GM19328 (cell line): ENCODE measurements at regions not wholly inside any gene's neighbourhood (a gene's known extent, or its start where the extent isn't known, plus 50 kb on each side); places are given as distances from the start of the nearest gene placed in this dataset.
"Not testable (repeated sequence)": the region's sequence is repeated elsewhere in the genome, so short reads cannot be mapped to it uniquely, and the experiment has no call there.

Experiments
- ATAC-seq: cut with Tn5 transposase; IDR thresholded peaks from one replicate; pipeline ENCODE4 v1.9.1; 2021; ENCODE audit warnings: mild to moderate bottlenecking, moderate library complexity; ENCODE audit not compliant: unreplicated experiment

- not testable (repeated sequence) for ATAC-seq
These were observed 241.5 kb downstream of the KCNRG start for GRCh38 chr13:50256536-50257321.

DNA sequence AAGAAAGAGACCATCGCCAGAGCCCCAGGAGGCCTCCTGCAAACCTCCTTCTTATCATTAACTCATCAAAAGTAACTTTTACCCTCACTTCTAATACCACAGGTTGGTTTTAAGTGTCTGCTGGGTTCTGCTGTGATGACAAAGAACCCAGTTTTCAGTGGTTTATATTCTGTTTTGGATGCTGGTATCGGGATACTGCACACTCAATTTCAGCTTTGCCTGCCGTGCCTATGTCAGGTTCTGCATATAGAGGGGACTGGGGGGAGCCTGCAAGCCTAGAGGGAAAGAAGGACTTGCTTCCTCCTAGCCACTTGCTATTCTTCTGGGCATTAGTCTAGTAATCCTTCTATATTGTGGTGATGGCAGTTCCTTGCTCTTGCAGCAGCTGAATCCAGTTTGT lies 242.4 kb downstream of the KCNRG start:
- no peak for ATAC-seq

DNA sequence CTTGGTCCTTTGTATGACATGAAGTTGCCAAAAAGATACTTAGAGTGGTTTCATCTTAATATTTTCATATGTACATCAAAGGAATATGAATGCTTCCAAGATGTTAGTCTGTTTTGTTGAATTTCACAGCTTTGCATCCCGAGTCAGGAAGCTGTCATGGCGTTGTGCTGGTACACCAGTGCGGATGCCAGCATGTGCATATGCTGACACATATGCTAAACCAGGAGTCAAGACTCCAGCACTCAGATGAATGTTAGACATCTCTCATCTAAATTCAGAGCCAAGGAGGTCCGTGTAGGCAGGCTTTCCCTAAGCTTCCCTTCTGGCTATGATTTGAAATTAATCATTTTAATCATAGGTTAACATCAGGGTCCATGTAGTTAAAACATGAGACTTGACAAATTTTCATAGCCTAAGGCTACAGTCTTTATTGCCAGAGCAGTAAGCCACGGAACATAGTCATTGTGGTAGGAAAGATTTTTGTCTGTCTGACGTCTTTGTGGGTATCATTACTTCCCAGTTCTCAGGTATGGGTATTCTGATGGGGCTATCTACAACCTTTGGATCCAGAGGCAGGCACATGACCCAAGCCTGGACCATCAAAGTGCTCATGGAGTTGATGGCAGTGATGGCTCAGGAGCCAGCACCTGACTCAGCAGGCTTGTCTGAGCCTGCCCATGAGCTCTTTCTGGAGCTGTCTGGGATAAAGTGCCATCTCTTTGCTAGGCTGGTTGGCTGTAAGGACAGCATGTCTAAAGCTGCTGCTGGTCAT lies 246.1 kb downstream of the KCNRG start:
- ATAC-seq: no peak

- no peak for ATAC-seq
These were observed 251.8 kb downstream of the KCNRG start for GRCh38 chr13:50267066-50267465.

DNA sequence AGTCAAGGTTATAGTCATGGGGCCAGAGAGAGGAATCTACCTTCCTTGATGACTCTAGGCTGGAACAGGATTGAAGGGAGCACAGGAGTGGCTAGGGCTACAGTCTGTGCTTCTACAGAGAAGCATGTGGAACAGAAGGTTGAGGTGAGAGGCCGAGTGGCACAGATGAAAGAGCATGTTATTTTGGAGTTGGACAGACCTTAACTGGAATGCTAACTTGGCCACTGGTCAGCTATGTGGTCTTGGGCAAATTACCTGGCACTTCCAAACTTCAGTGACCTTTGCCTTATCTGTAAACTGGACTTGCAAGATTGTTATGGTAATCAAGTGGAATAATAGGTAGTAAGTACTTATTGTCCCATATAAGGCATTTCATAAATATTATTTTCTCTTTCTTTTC lies 252.7 kb downstream of the KCNRG start:
- ATAC-seq: no peak

DNA sequence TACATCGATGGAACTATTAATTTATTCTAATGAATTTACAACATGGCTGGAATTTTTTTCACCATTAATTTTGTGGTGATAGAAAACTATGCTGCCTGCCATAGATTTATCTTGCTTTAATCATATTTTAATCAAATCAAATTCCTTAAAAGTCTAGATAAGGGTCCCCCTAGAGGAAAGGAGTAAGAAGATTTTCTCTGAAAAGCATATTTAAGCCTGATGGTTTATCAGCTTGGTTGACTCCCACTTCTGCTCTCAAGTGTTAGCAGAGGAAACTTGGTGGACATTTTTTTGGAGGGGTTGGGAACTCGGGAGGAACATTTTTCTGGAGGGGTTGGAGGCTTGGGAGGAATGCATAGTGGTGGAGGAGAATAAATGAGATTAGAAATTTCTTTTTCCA lies 253.3 kb downstream of the KCNRG start:
- no peak for ATAC-seq

GRCh38 chr13:50274181-50274580 lies 258.9 kb downstream of the KCNRG start:
- no peak for ATAC-seq

DNA sequence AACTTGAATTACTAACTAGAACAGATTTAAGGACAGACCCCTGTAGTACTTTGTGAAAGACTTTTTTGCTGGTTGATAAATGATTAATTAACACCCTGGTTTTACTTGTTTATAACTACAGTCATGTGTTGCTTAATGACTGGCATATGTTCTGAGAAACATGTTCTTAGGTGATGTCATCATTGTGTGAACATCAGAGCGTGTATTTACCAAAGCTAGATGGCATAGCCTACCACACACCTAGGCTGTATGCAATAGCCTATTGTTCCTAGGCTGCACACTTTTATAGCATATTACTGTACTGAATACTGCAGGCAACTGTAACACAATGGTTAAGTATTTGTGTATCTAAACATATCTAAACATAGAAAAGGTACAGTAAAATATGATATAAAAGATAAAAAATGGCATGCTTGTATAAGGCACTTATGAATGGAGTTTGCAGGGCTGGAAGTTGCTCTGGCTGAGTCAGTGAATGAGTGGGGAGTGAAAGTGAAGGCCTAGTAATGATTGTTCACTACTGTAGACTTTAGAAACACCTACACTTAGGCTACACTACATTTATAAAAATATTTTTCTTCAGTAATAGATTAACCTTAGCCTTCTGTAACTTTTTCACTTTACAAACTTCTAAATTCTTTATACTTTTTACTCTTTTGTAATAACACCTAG lies 260.3 kb downstream of the KCNRG start:
- no peak for ATAC-seq

DNA sequence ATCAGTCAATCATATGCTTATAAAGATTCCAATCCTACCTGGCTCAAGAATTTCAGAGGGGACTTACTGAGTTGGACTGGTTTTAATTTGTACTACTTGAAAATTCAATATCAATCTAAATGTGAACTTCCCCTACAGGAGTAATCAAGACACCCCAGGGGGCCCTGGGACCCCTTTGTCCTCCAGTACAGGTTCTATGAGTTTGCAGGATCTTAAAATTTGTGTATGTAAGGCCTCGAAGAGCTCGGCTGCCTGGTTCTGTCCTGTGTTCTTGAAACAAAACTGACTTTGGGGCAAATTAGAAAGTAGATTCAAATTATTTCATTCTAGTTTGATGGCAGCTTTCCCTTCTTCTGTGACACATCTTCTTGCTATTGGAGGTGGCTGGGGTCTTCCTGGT lies 261.3 kb downstream of the KCNRG start:
- ATAC-seq: no peak

- no peak for ATAC-seq
These were observed 261.9 kb downstream of the KCNRG start for GRCh38 chr13:50277127-50277526.

DNA sequence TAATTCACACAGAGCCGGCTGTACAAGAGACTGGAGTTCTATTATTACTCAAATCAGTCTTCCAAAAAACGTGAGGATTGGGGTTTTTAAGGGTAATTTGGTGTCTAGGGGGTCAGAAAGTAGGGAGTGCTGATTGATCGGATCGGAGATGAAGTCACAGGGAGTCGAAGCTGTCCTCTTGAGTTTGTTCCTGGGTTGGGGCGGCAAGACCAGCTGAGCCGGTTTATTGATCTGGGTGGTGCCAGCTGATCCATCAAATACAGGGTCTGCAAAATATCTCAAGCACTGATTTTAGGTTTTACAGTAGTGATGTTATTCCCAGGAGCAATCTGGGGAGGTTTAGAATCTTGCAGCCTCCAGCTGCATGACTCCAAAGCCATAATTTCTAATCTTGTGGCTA lies 262.7 kb downstream of the KCNRG start:
- ATAC-seq: no peak

- no peak for ATAC-seq
These were observed 265.2 kb downstream of the KCNRG start for GRCh38 chr13:50280441-50280937.

- ATAC-seq: no peak
These were observed 266.8 kb downstream of the KCNRG start for GRCh38 chr13:50282016-50282415.

GRCh38 chr13:50283017-50283416 lies 267.8 kb downstream of the KCNRG start:
- ATAC-seq: no peak

DNA sequence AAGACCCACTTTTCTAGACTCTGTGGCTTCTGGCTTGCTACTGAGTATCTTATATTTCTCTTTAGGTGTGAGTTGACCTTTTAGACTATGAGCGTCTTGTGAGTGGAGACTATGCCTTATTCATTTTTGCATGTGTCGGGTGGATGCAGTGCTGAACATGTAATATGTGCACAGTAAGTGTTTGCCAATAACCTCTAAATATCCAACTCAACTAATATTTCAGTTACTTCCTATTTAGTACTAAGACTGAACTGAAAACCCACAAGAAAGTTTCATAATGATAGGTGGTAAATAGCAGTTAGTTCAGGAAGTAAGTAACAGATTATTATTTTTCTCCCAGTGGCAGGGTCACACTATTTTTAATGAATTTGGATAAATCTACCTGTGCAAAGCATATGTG lies 269.3 kb downstream of the KCNRG start:
- peak; percentile 76 for ATAC-seq

GRCh38 chr13:50285283-50285682 lies 270.0 kb downstream of the KCNRG start:
- ATAC-seq: no peak

DNA sequence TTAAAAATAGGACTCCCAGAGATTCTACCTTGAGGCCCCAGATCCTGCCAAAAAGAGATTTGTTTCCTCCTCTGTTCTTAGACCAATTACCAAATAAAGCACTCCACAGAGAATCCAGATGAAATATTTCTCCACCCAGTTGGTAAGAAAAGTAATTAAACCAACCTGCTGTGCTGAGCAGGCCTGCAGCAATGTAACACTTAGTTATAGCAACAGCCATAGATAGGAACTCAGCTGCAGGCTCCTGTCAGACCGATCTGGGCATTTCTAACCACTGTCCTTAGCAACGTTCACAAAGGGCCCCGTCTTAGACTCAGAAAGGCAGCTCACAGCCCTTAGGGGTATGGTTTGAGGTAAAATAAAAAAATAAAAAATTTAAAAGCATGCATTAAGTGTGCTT lies 271.1 kb downstream of the KCNRG start:
- ATAC-seq: no peak

DNA sequence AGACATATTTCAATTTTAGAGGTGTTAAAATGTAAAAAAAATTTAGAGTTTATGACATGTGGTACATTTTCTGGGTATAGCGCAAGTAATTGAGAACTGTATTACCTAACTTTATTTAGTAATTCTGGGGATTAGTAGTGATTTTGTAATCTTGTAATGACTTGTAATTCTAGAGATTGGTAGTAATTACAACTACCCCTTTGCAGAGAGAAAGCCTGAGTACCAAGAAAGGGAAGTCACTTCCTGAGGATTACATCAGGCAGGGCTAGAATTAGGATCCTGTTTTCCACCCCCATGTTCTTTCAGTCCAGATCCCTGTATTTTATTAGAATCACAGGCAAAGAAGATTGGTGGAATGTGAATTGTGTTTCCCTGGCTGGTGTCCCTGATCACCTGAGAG lies 274.9 kb downstream of the KCNRG start:
- no peak for ATAC-seq

- ATAC-seq: no peak
These were observed 276.4 kb downstream of the KCNRG start for GRCh38 chr13:50291611-50292010.

DNA sequence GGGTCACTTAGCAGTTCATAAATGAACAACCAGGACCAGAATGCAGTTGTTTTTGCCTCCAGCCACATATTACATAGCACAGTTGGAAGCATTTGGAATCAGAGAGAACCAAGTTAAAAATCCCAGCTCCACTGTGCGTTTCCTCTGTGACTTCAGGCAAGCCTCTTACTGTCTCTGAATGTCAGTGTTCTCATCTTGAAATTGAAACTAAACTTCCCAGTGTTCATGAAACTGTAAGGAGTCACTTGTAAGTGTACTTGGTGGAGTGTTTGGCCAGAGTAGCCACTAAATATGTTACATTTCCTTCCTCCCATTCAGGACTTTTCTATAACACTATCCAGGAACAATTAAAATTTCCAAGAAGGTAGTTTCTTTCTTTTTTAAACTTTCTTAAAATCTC lies 276.8 kb downstream of the KCNRG start:
- no peak for ATAC-seq

GRCh38 chr13:50294425-50294824 lies 279.2 kb downstream of the KCNRG start:
- not testable (repeated sequence) for ATAC-seq
